Esophagus muscularis mucosa (tissue), 3 donors: ENCODE measurements at regions not wholly inside any gene's neighbourhood (a gene's known extent, or its start where the extent isn't known, plus 50 kb on each side); places are given as distances from the start of the nearest gene placed in this dataset.

Experiments
- POLR2A ChIP-seq: fragments of 450-650 bp; IDR thresholded peaks from one replicate; pipeline ENCODE4 v1.6.1; 2017; ENCODE audit warnings: antibody characterized with exemption, moderate library complexity, mild to moderate bottlenecking, low read depth
- POLR2AphosphoS5 ChIP-seq, 2 donors: sonication (generic); formaldehyde crosslinking; IDR thresholded peaks; one replicate each; pipeline ENCODE4 v1.6.1; 2017; ENCODE audit warnings: antibody characterized with exemption in 2 of 2
- TF ChIP-seq, protein P1 (sequence below), 3 experiments: fragments of 200-600 bp in 2 of 3; fragments of 450-650 bp in 1 of 3; sonication (generic) in 2 of 3; IDR thresholded peaks; one replicate each; pipeline ENCODE4 v1.5.1; 2017 to 2019; ENCODE audit warnings: antibody characterized with exemption in 3 of 3, mild to moderate bottlenecking in 2 of 3, moderate library complexity in 1 of 3

DNA sequence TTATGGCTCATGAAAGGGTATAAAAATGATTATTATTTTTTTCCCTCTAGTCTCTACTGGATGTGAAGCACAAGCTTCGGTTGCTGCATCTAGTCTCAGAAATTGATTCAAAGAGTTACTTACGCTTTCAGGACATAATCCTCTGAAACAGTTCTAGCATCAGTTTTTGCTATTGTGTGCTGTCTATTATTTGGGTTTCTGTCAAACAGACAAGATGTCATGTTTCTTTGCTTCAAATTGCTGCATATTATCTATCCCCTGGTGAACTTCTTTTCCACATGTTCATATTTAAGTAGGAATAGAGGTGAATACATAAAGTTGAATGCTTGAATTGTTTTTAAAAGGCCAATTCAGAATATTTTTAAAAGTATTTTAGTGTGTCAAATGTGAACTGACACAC lies 161.6 kb upstream of the GBE1 start:
- TF ChIP-seq, protein P1, sequence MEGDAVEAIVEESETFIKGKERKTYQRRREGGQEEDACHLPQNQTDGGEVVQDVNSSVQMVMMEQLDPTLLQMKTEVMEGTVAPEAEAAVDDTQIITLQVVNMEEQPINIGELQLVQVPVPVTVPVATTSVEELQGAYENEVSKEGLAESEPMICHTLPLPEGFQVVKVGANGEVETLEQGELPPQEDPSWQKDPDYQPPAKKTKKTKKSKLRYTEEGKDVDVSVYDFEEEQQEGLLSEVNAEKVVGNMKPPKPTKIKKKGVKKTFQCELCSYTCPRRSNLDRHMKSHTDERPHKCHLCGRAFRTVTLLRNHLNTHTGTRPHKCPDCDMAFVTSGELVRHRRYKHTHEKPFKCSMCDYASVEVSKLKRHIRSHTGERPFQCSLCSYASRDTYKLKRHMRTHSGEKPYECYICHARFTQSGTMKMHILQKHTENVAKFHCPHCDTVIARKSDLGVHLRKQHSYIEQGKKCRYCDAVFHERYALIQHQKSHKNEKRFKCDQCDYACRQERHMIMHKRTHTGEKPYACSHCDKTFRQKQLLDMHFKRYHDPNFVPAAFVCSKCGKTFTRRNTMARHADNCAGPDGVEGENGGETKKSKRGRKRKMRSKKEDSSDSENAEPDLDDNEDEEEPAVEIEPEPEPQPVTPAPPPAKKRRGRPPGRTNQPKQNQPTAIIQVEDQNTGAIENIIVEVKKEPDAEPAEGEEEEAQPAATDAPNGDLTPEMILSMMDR (IDR thresholded peaks at IDR 0.05), result no peak
- TF ChIP-seq POLR2A (no peak), POLR2AphosphoS5 (IDR thresholded peaks at IDR 0.05) (no peak)
